GM18861 (cell line): ENCODE measurements at regions not wholly inside any gene's neighbourhood (a gene's known extent, or its start where the extent isn't known, plus 50 kb on each side); places are given as distances from the start of the nearest gene placed in this dataset.

ENCODE experiments used
- ATAC-seq: cut with Tn5 transposase; IDR thresholded peaks from one replicate; pipeline ENCODE4 v1.9.1; 2021; ENCODE audit not compliant: unreplicated experiment

GRCh38 chr18:78627551-78628346 is 351.9 kb upstream of the SALL3 start:
- ATAC-seq, result no peak

GRCh38 chr18:78629426-78629825 is 350.2 kb upstream of the SALL3 start:
- ATAC-seq, result no peak

GRCh38 chr18:78630356-78630755 is 349.3 kb upstream of the SALL3 start:
- ATAC-seq, result no peak

GRCh38 chr18:78630981-78631510 is 348.6 kb upstream of the SALL3 start:
- no peak for ATAC-seq

GRCh38 chr18:78632111-78632541 is 347.5 kb upstream of the SALL3 start:
- ATAC-seq, result no peak

GRCh38 chr18:78634061-78634696 is 345.4 kb upstream of the SALL3 start:
- no peak for ATAC-seq

- no peak for ATAC-seq
These were observed 344.4 kb upstream of the SALL3 start for GRCh38 chr18:78635093-78635800.

GRCh38 chr18:78636260-78636659 is 343.4 kb upstream of the SALL3 start:
- no peak for ATAC-seq

- ATAC-seq, result no peak
These were observed 341.9 kb upstream of the SALL3 start for GRCh38 chr18:78637442-78638402.

- no peak for ATAC-seq
These were observed 340.3 kb upstream of the SALL3 start for GRCh38 chr18:78639006-78639950.

GRCh38 chr18:78640246-78640995 is 339.2 kb upstream of the SALL3 start:
- ATAC-seq, result no peak

- no peak for ATAC-seq
These were observed 337.9 kb upstream of the SALL3 start for GRCh38 chr18:78641689-78642231.

- no peak for ATAC-seq
These were observed 337.2 kb upstream of the SALL3 start for GRCh38 chr18:78642296-78642951.

GRCh38 chr18:78643004-78643403 is 336.6 kb upstream of the SALL3 start:
- no peak for ATAC-seq

GRCh38 chr18:78643981-78644380 is 335.6 kb upstream of the SALL3 start:
- no peak for ATAC-seq

- no peak for ATAC-seq
These were observed 334.4 kb upstream of the SALL3 start for GRCh38 chr18:78645216-78645615.

- no peak for ATAC-seq
These were observed 332.6 kb upstream of the SALL3 start for GRCh38 chr18:78647018-78647417.

GRCh38 chr18:78649421-78649820 is 330.2 kb upstream of the SALL3 start:
- ATAC-seq, result no peak
